Activated T-helper 1 cell treated with anti-CD3 and anti-CD28 coated beads, Interleukin-12 subunit alpha, Interleukin-12 subunit beta, Interleukin-2, Interleukin-4 antibody, amounts not matched to agents 30 ng/mL and 10 ng/mL and 1 ng/mL, durations not matched to agents 14 hours and 24 hours and 36 hours (primary cell): ENCODE measurements at regions not wholly inside any gene's neighbourhood (a gene's known extent, or its start where the extent isn't known, plus 50 kb on each side); places are given as distances from the start of the nearest gene placed in this dataset.

Source experiments
- DNase-seq: peaks from one replicate; pipeline ENCODE4 v3.0.0; 2021; ENCODE audit warnings: low spot score
- H3K27ac Mint-ChIP-seq: one replicate; pipeline ENCODE4 v1.8.0; 2021; ENCODE audit warnings: mild to moderate bottlenecking, mixed read lengths
- H3K27me3 Mint-ChIP-seq: one replicate; pipeline ENCODE4 v1.8.0; 2022; ENCODE audit warnings: mild to moderate bottlenecking, moderate library complexity, mixed read lengths; ENCODE audit not compliant: insufficient read depth
- H3K36me3 Mint-ChIP-seq: one replicate; pipeline ENCODE4 v1.8.0; 2021; ENCODE audit warnings: low read depth, mixed read lengths
- H3K4me1 Mint-ChIP-seq: one replicate; pipeline ENCODE4 v1.8.0; 2021; ENCODE audit warnings: low read depth, mixed read lengths
- H3K4me3 Mint-ChIP-seq: one replicate; pipeline ENCODE4 v1.8.0; 2021; ENCODE audit warnings: mild to moderate bottlenecking, moderate library complexity, mixed read lengths
- H3K9me3 Mint-ChIP-seq: one replicate; pipeline ENCODE4 v1.8.0; 2021; ENCODE audit warnings: mixed read lengths
- intact Hi-C: fragments of 100-400 bp; cut with micrococcal nuclease; formaldehyde crosslinking; loops from one replicate; pipeline ENCODE4 v1.15.1; 2024

DNA sequence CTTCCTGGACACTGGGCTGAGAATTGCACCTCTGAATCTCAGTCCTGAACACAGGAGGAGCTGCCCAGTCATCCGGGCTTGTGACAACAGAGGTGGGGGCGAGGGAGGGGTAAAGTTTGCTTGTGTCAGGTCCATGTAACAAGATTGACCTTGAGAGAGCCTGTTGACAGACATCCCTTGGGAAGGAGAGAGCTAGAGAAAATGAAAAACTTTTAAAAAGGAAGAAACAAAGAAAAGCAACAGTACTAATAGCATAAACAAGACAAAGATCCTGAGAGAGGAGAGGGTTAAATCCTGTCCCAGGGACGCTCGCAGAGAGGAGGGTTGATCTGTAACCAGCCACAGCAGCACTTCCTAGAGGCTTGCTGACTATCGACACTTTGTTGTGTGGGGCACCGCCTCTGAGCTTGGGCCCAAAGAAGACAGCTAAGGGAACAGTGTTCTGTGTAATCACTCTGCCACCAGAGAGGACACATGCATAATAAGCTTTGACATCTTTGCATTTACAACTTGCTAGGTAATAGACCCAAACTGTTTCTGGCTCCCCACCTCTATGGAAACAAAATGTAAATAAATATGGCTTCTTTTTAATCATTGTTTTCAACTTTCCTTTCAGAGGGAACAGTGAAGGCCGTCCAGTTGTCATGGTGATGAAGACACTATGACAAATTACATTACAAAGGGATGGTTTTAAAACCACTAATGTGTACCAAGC, 363.7 kb downstream of the CSNK1G3 start:
- Mint-ChIP-seq H3K4me3 (no peak overlapping the region), H3K36me3 (no peaks in the 10 kb centered on the region), H3K27ac (no peak overlapping the region), H3K4me1 (no peaks in the 10 kb centered on the region), H3K27me3 (no peaks in the 10 kb centered on the region), H3K9me3 (no peaks in the 10 kb centered on the region)
- no peak for DNase-seq
- intact Hi-C loops, result no loop called here

DNA sequence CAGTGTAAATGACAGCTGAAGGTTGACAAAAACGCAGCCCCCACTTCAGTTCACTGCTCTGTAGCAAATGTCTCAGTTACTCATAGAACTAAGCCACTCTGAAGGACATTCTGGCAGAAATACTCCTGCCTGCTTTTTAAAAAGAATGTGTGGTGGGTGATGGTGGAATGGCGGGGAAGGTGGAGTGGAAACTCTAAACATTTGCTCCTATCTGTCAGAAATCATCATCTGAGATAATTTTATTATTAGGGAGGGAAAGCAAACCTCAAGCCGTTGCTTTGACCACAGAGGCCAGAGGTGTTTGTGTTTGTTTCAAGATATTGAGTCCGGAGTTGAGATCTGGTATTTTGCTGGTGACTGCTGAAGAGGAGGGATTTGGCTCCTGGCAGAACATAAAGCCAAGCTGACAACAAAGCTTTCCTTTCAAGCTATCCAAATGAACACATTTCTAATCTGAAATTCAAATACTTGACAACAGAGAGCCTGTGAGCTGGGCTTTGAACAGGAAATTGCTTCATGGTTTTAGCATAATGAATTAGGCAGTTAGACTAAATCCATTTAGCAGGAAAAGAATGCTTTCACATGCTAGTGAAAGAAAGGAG, 362.7 kb downstream of the CSNK1G3 start:
- Mint-ChIP-seq H3K9me3 (no peaks in the 10 kb centered on the region), H3K36me3 (no peaks in the 10 kb centered on the region), H3K27ac (no peak overlapping the region), H3K4me3 (no peak overlapping the region), H3K27me3 (no peaks in the 10 kb centered on the region), H3K4me1 (no peaks in the 10 kb centered on the region)
- intact Hi-C loops, result no loop called here
- DNase-seq, result no peak

DNA sequence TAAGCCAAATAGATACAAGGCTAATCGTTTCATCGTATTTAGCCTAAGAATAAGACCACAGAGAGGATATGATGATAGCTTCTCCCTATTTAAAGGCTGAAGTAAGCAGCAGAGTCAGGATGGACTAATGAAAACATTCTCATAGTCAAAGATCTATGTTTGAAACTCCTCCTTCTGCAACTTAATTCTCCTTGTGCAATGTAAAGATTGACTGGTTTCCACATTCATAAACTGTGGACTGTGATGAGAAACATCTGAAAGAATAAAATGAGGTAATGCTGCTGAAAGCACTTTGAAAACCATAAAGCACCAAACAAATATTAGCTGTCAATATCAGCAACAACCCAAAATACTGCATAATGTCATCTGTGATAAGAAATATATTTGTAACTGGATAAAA, 361.9 kb downstream of the CSNK1G3 start:
- DNase-seq, result no peak
- Mint-ChIP-seq H3K36me3 (no peaks in the 10 kb centered on the region), H3K9me3 (no peaks in the 10 kb centered on the region), H3K27ac (no peak overlapping the region), H3K27me3 (no peaks in the 10 kb centered on the region), H3K4me1 (no peaks in the 10 kb centered on the region), H3K4me3 (no peak overlapping the region)
- intact Hi-C loops, result no loop called here

DNA sequence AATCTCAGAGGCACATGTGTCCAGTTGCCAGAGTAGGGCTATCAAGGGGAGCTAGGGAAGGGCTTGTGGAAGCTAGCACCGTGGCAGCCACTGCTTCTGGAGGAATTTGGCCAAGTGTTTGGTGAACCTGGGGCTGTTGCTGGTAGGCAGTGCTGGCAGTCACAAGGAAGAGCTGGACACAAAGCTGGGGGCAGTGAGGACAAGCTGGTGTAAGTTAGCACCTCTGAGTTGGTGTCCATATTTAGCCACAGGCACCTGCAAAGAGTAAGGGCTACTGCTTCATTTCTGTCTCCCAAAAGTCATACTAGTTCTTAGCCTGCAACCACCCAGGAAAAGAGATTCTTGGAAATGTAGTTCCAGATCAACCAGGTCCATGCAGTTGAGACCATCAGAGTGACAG, 359.4 kb downstream of the CSNK1G3 start:
- no peak for DNase-seq
- no peak overlapping the region for H3K27ac Mint-ChIP-seq
- no peaks in the 10 kb centered on the region for H3K9me3 Mint-ChIP-seq
- H3K4me1 Mint-ChIP-seq, result no peaks in the 10 kb centered on the region
- no peaks in the 10 kb centered on the region for H3K36me3 Mint-ChIP-seq
- intact Hi-C loops, result no loop called here
- H3K4me3 Mint-ChIP-seq, result no peak overlapping the region
- no peaks in the 10 kb centered on the region for H3K27me3 Mint-ChIP-seq

DNA sequence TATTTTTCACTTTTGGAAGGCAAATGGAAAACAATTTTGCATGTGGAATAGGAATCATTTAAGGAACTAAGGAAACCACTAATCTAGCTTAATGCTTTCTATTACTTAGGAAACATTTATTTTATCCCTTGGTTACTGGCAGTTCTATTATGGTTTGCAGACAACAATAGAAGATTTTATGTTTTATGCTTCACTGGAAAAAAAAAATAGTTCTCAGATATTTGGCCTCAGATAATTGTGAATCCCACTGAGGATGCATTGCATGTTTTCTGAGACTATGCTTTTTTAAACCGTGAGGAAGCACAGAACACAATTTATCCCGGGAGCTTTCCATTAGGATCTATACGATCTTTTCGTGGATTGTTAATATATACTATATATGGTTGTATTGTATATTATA, 356.9 kb downstream of the CSNK1G3 start:
- DNase-seq, result no peak
- no peaks in the 10 kb centered on the region for H3K9me3 Mint-ChIP-seq
- H3K4me3 Mint-ChIP-seq, result no peak overlapping the region
- no peak overlapping the region for H3K27ac Mint-ChIP-seq
- no peaks in the 10 kb centered on the region for H3K4me1 Mint-ChIP-seq
- H3K27me3 Mint-ChIP-seq, result no peaks in the 10 kb centered on the region
- intact Hi-C loops, result no loop called here
- no peaks in the 10 kb centered on the region for H3K36me3 Mint-ChIP-seq

DNA sequence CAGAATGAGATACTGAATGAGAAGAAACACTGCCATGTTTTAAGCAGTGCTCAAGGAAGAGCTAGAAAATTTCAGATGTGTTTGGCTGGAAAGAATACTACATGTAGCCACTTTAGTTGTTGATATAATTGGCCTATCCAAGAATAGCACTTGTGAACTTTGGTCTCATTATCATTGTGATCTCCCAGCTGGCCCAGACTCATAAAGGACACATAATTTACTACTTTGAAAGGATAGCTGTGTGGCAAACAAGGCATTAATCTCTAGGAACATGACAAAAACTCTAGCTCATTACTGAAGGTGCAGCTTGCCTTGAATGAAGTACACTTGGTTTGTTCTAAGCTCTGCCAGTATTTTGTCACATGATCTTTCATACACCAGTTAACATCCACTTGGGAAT, 356.3 kb downstream of the CSNK1G3 start:
- DNase-seq, result no peak
- Mint-ChIP-seq H3K9me3 (no peaks in the 10 kb centered on the region), H3K4me1 (no peaks in the 10 kb centered on the region), H3K27me3 (no peaks in the 10 kb centered on the region), H3K36me3 (no peaks in the 10 kb centered on the region), H3K4me3 (no peak overlapping the region), H3K27ac (no peak overlapping the region)
- intact Hi-C loops, result no loop called here

DNA sequence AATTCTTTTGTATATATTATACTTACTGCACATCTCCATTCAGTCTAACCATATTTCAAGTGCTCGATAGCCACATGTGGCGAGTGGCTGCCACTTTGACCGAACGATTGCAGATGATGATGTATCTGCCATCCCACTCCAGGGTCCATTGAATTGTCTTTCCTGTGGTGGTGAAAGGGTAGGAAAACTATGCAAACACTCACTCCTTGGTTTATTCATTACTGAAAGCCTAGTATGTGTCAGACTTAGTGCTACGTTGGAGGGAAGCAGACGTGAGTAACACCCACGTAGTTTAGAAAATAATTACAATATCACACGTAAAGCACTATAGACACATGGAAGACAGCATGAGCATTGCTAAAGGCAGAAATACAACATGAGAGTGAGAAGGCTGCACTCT, 353.7 kb downstream of the CSNK1G3 start:
- H3K9me3 Mint-ChIP-seq, result no peaks in the 10 kb centered on the region
- no peak overlapping the region for H3K4me3 Mint-ChIP-seq
- no peak for DNase-seq
- H3K27me3 Mint-ChIP-seq, result no peaks in the 10 kb centered on the region
- intact Hi-C loops, result no loop called here
- no peaks in the 10 kb centered on the region for H3K36me3 Mint-ChIP-seq
- H3K27ac Mint-ChIP-seq, result no peak overlapping the region
- H3K4me1 Mint-ChIP-seq, result no peaks in the 10 kb centered on the region

DNA sequence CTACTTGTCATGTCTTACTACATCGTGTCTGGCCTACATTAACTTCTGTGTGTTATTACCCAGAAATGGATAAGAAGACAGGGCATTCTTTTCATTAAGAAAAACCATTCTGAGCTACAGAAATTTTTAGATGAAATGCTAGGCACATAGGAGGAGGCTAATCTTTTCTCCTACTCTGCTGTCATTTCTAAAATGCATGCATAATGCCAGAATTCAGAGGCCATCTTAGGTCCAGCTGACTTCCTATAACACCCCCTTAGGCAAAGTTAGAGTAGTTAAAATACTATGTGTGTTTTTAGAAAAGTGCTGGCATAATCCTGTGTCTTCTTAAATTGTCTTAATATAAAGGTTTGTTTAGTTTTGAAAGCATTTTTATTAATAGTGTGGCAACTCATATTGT, 352.6 kb downstream of the CSNK1G3 start:
- intact Hi-C loops, result no loop called here
- H3K36me3 Mint-ChIP-seq, result no peaks in the 10 kb centered on the region
- no peaks in the 10 kb centered on the region for H3K27me3 Mint-ChIP-seq
- no peaks in the 10 kb centered on the region for H3K4me1 Mint-ChIP-seq
- H3K27ac Mint-ChIP-seq, result no peak overlapping the region
- no peaks in the 10 kb centered on the region for H3K9me3 Mint-ChIP-seq
- no peak for DNase-seq
- no peak overlapping the region for H3K4me3 Mint-ChIP-seq

DNA sequence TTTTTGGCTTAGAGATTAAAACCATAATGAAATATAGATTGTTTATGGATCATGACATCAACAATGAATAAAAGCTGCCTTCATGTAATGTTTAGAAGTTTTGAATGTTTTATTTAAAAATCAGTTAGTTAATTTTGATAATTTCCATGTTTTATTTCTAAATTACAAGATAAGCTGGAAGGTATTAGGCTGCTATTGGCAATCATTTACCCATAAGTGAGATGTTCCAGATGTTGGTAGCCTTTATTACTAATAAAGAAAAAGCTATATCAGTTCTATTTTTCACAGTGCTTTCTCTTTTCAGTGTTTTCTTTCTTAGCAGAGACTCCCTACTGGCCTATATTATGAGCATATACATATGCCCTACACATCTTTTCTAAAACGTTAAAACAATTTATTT, 347.0 kb downstream of the CSNK1G3 start:
- DNase-seq, result no peak
- intact Hi-C loops, result no loop called here
- H3K4me3 Mint-ChIP-seq, result no peak overlapping the region
- H3K27me3 Mint-ChIP-seq, result no peaks in the 10 kb centered on the region
- H3K4me1 Mint-ChIP-seq, result no peaks in the 10 kb centered on the region
- no peak overlapping the region for H3K27ac Mint-ChIP-seq
- no peaks in the 10 kb centered on the region for H3K36me3 Mint-ChIP-seq
- no peaks in the 10 kb centered on the region for H3K9me3 Mint-ChIP-seq

DNA sequence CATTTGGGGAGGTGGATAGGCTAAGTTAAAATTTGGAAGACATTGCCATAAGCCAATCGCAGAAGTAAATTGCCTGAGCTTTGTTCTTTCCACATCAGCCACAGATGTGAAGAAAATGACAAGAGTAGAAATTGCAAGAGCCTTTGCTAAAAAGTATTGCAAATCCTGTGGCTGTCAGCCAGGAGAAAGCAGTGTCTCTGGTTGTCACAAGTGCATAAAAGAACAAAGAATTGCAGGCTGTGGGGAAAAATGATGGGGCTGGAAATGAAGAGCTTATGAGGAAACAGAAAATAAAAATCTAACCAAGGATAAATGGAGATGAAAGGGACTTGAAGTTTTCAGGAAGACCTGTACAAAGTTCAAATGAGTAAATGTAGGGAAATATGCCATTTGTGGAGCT, 344.8 kb downstream of the CSNK1G3 start:
- H3K4me1 Mint-ChIP-seq, result no peaks in the 10 kb centered on the region
- H3K9me3 Mint-ChIP-seq, result no peaks in the 10 kb centered on the region
- H3K36me3 Mint-ChIP-seq, result no peaks in the 10 kb centered on the region
- no peaks in the 10 kb centered on the region for H3K27me3 Mint-ChIP-seq
- H3K27ac Mint-ChIP-seq, result no peak overlapping the region
- intact Hi-C loops, result no loop called here
- DNase-seq, result no peak
- no peak overlapping the region for H3K4me3 Mint-ChIP-seq

DNA sequence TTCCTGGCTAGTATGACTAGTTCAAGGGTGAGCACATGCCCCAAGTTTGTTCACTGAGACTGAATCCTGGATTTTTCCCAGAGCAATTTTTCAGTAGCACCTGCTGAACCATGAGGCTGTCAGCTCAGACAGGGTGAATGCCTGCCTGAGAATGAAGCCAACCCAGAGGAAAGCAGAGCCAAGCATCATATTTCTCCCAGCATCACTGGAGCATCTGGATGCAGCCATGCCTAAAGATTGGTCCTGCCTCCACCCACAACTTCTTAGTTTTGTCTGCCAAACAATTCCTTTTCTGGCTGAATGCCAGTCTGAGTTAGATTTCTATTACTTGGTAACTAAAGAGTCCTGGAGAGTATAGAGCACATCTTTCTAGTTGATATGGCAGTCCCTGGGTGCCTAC, 343.6 kb downstream of the CSNK1G3 start:
- intact Hi-C loops, result no loop called here
- H3K27me3 Mint-ChIP-seq, result no peaks in the 10 kb centered on the region

DNA sequence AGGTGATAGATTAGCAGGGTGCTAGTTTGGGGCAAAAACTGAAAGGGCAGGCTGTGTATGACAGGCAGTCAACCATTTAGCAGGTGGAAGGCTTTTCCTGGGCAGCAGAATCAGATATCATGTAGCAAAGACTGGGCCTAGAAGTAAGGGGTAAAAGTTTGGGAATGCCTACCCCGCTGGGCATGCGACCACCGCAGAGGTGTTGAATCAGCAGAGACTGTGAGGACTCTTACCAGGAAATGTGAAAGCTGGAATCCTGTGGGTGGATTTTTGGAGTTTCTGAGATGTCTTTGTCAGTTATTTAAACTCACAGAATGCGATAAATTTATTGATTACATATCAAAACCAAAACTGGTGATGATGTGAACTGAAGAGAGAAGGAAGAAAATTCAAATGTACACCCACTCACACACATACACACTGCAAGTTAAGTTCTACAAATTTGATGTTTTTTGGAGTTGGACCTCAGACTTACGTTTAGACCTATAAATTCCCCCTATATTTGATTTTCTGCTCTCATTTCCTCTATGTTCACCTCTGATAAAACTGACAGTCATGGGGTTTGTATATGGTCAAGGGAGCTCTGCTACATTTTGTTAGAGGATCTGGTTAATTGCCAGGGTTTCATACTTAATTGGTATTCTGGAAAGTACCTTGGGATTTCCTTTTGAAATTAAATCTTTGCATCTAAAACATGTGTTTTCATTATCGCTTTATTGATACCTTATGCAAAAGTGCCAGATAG, 333.6 kb downstream of the CSNK1G3 start:
- no peaks in the 10 kb centered on the region for H3K36me3 Mint-ChIP-seq
- no peak for DNase-seq
- no peak overlapping the region for H3K27ac Mint-ChIP-seq
- H3K4me3 Mint-ChIP-seq, result no peak overlapping the region
- no peaks in the 10 kb centered on the region for H3K27me3 Mint-ChIP-seq
- intact Hi-C loops, result no loop called here
- H3K9me3 Mint-ChIP-seq, result peaks cover 4% of the 10 kb centered on the region
- no peaks in the 10 kb centered on the region for H3K4me1 Mint-ChIP-seq

More for the DNA sequence above, 343.6 kb downstream of the CSNK1G3 start:
- Mint-ChIP-seq H3K27ac (no peak overlapping the region), H3K9me3 (peaks cover 5% of the 10 kb centered on the region), H3K36me3 (no peaks in the 10 kb centered on the region), H3K4me3 (no peak overlapping the region), H3K4me1 (no peaks in the 10 kb centered on the region)
- DNase-seq, result no peak

DNA sequence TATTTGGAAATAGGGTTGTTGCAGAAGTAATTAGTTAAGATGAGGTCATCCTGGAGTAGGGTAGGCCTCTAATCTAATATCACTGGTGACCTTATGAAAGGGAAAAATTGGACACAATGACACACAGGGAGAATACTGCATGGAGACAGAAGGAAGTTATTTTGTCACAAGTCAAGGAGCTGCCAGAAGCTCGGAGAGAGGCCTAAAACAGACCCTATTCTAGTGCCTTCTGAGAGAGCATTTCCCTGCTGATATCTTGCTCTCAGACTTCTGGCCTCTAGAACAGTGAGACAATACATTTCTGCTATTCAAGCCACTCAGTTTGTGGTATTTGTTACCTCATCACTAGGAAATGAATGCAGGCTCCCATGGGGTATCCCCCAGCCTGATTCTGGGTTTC, 332.9 kb downstream of the CSNK1G3 start:
- peaks cover 4% of the 10 kb centered on the region for H3K9me3 Mint-ChIP-seq
- intact Hi-C loops, result no loop called here
- DNase-seq, result no peak
- no peaks in the 10 kb centered on the region for H3K36me3 Mint-ChIP-seq
- H3K4me1 Mint-ChIP-seq, result no peaks in the 10 kb centered on the region
- no peak overlapping the region for H3K27ac Mint-ChIP-seq
- H3K27me3 Mint-ChIP-seq, result no peaks in the 10 kb centered on the region
- H3K4me3 Mint-ChIP-seq, result no peak overlapping the region
